ENCODE measurements at regions not wholly inside any gene's neighbourhood (a gene's known extent, or its start where the extent isn't known, plus 50 kb on each side); places are given as distances from the start of the nearest gene placed in this dataset.
"Not testable (repeated sequence)": the region's sequence is repeated elsewhere in the genome, so short reads cannot be mapped to it uniquely, and the experiment has no call there.

- Mint-ChIP-seq H3K36me3 (peaks cover 1% of the 10 kb centered on the region), H3K27ac (no peak overlapping the region), H3K4me3 (peak overlapping the region in 1 of 4 donors; percentile 9), H3K9me3 (peaks cover 0 to 10% (median 7%) of the 10 kb centered on the region in 3 donors), H3K27me3 (no peaks in the 10 kb centered on the region), H3K4me1 (peaks cover 10 to 14% (median 13%) of the 10 kb centered on the region in 3 donors)
Measured at GRCh38 chr1:199489594-199489993, 537.9 kb upstream of the NR5A2 start.

DNA sequence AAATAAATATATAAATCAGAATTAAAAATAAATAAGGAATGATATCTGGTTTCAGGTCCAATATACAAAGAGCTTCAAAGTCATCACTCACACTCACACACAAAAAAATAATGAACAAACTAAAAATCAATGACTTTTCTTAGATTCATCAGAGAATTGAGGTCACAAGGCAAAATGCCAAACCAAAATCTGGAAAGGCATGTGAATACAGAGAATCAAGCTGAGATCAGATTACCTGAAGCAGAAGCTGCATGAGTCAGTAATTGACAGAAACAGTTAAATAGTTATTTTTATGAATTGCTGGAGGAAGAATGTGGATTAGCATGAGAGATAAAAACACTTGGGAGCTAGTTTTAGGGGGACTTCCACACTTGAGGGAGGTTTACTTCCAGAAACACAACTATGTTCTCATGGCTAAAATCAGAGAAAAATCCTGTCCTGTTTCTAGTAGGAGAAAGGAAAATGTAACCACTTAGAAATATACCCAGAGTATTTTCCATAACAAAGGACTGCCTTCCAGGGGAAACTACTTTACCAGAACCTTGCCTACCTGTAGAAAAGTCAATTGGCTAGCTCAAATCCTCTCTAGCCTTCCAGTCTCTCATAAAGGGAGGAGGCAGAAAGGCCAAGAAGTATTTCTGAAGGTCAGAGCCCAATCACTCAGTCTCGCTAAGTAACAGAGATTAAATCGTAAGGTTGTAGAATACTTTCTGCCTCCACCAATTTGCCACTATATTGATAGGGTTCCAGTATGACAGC lies 536.6 kb upstream of the NR5A2 start:
- peaks cover 1% of the 10 kb centered on the region for H3K36me3 Mint-ChIP-seq
- H3K27ac Mint-ChIP-seq: no peak overlapping the region
- peaks cover 6 to 13% (median 10%) of the 10 kb centered on the region in 3 donors for H3K9me3 Mint-ChIP-seq
- H3K4me3 Mint-ChIP-seq: no peak overlapping the region
- H3K27me3 Mint-ChIP-seq: no peaks in the 10 kb centered on the region
- H3K4me1 Mint-ChIP-seq: peaks cover 13 to 15% (median 14%) of the 10 kb centered on the region in 3 donors

- H3K36me3 Mint-ChIP-seq: no peaks in the 10 kb centered on the region
- H3K27ac Mint-ChIP-seq: peak overlapping the region in 1 of 3 donors; percentile 94
- peak overlapping the region in 1 of 4 donors; percentile 67 for H3K4me3 Mint-ChIP-seq
- H3K9me3 Mint-ChIP-seq: peaks cover 7 to 13% (median 12%) of the 10 kb centered on the region in 3 donors
- H3K27me3 Mint-ChIP-seq: peaks cover 1% of the 10 kb centered on the region
- H3K4me1 Mint-ChIP-seq: peaks cover 25 to 30% (median 25%) of the 10 kb centered on the region in 3 donors
Measured at GRCh38 chr1:199495432-199495831, 532.1 kb upstream of the NR5A2 start.

- Mint-ChIP-seq H3K4me3 (peak overlapping the region in 3 of 4 donors; percentile 40 to 80 (median 44)), H3K9me3 (peaks cover 6 to 18% (median 13%) of the 10 kb centered on the region in 3 donors), H3K4me1 (peaks cover 21 to 30% (median 25%) of the 10 kb centered on the region in 3 donors), H3K27ac (peak overlapping the region; percentile 2 to 75 (median 69))
- H3K27me3 Mint-ChIP-seq, H3K36me3 Mint-ChIP-seq: not testable (repeated sequence)
Measured at GRCh38 chr1:199498802-199499201, 528.7 kb upstream of the NR5A2 start.

GRCh38 chr1:199508072-199508471 lies 519.4 kb upstream of the NR5A2 start:
- Mint-ChIP-seq H3K9me3 (peaks cover 0 to 2% (median 2%) of the 10 kb centered on the region in 3 donors), H3K27ac (no peak overlapping the region), H3K4me3 (no peak overlapping the region), H3K4me1 (peaks cover 0 to 15% (median 3%) of the 10 kb centered on the region in 3 donors), H3K36me3 (no peaks in the 10 kb centered on the region), H3K27me3 (peaks cover 6% of the 10 kb centered on the region)

GRCh38 chr1:199508653-199509052 lies 518.9 kb upstream of the NR5A2 start:
- Mint-ChIP-seq H3K27me3 (peaks cover 4% of the 10 kb centered on the region), H3K27ac (no peak overlapping the region), H3K4me1 (peaks cover 0 to 15% (median 3%) of the 10 kb centered on the region in 3 donors), H3K4me3 (no peak overlapping the region), H3K9me3 (no peaks in the 10 kb centered on the region), H3K36me3 (no peaks in the 10 kb centered on the region)

GRCh38 chr1:199509456-199509855 lies 518.1 kb upstream of the NR5A2 start:
- H3K9me3 Mint-ChIP-seq: no peaks in the 10 kb centered on the region
- peaks cover 0 to 15% (median 3%) of the 10 kb centered on the region in 3 donors for H3K4me1 Mint-ChIP-seq
- H3K36me3 Mint-ChIP-seq: no peaks in the 10 kb centered on the region
- peaks cover 4% of the 10 kb centered on the region for H3K27me3 Mint-ChIP-seq
- no peak overlapping the region for H3K27ac Mint-ChIP-seq
- no peak overlapping the region for H3K4me3 Mint-ChIP-seq

DNA sequence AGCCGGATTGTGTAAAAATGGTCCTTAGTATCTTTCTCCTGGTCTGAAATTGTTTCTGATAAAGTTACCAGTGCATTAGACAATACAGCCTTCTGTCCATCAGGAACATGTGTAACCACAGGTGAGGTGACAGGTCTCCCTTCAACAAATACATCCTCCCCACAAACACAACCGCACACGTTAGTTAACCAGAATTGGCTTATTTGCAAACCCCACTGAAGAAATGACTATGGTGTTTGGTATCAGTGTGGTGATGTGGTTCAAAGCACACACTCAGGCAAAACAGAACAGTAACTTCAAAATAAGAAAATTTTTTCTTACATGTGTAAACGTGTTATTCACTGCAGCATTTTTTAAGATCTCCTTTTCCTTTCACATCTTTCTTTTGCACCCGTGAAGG lies 517.2 kb upstream of the NR5A2 start:
- Mint-ChIP-seq H3K27me3 (peaks cover 4% of the 10 kb centered on the region), H3K4me1 (peaks cover 0 to 15% (median 3%) of the 10 kb centered on the region in 3 donors), H3K36me3 (no peaks in the 10 kb centered on the region), H3K4me3 (peak overlapping the region in 1 of 4 donors; percentile 52), H3K27ac (peak overlapping the region in 1 of 3 donors; percentile 3), H3K9me3 (no peaks in the 10 kb centered on the region)

DNA sequence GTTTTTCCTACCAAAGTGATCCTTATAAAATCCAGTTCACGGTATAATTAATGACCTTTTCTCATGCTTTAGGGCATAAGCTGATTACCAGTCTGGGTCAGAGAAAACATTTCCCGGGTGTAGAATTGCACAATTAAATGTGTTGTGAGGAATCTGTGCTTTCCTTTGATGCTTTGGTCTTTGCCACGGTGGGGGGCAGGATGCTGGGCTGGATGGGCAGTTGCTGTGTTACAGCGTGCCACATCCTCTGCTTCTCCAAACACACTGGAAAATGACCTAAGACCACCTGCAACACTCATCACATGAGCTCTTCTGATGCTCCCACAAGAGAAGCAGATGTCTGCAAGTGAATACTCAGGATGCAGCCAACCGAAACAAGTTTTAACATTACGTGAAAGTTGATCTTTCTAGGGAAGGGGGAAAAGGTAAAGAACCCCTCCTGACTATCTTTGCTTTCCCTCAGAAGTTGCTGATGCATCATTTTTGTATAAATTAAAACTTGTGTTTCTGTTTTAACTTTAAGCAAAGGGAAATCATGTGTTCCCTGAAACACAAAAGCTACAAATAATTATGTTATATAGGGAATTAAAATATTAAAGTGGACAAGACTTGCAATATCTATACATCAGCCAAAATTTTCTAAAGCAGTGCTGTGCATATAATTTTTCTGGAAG lies 515.3 kb upstream of the NR5A2 start:
- Mint-ChIP-seq H3K9me3 (no peaks in the 10 kb centered on the region), H3K27me3 (peaks cover 4% of the 10 kb centered on the region), H3K36me3 (no peaks in the 10 kb centered on the region), H3K27ac (no peak overlapping the region), H3K4me1 (peaks cover 0 to 13% (median 3%) of the 10 kb centered on the region in 3 donors), H3K4me3 (no peak overlapping the region)

DNA sequence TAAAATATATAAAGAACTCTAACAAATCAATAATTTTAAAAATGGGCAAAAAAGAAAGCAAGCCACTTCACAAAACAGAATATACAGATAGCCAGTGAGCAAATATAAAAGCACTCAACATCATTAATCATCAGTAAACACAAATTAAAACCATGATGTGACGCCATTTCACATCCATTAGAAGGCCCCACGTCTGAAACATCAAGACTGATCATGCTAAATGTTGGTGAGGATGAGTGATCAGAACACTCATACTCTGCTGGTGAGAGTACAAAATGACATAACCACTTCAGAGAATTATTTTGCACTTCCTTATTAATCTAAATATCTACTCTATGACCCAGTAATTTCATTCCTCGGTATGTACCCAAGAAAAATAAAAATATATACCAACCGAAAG lies 512.2 kb upstream of the NR5A2 start:
- Mint-ChIP-seq H3K4me3 (no peak overlapping the region), H3K9me3 (no peaks in the 10 kb centered on the region), H3K27ac (no peak overlapping the region), H3K36me3 (no peaks in the 10 kb centered on the region), H3K27me3 (peaks cover 4% of the 10 kb centered on the region), H3K4me1 (peaks cover 0 to 8% (median 1%) of the 10 kb centered on the region in 3 donors)

DNA sequence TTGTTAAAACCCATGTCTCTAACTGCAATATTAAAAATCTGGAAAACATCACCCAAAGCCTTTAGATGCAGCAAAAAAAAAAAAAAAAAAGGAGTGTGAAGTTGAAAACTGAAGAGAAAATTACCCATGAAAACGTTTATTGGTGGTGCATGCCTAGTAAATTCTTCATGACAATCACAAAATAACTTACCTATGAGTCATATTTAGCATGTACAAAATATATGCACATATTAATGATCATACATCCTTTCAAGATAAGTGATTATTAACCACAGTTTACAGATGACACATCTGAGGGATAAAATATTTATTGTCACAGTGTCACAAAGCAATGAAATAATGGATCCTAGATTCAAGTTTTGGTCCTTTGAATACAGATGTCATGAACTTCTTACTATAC lies 505.2 kb upstream of the NR5A2 start:
- Mint-ChIP-seq H3K27me3 (no peaks in the 10 kb centered on the region), H3K9me3 (no peaks in the 10 kb centered on the region), H3K36me3 (no peaks in the 10 kb centered on the region), H3K4me1 (no peaks in the 10 kb centered on the region), H3K27ac (no peak overlapping the region), H3K4me3 (no peak overlapping the region)

DNA sequence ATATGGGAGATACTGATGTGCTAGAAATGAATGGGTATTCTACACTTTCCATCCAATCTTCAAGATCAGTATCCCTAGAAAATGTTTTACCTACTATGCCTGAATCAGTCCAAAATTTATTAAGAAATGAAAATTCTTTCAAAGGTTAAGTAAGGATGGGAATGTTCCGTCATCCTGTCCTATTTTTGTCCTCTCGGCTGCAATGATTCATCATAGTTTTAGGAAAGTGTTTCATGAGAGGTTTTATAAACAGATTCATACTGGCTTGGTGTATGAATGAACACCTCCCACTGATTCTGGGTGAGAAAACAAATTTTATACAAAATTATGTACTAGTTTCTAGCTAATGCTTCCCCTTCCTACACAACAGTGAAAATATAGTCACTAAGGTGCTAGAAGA lies 504.6 kb upstream of the NR5A2 start:
- Mint-ChIP-seq H3K9me3 (no peaks in the 10 kb centered on the region), H3K27me3 (no peaks in the 10 kb centered on the region), H3K4me3 (no peak overlapping the region), H3K4me1 (no peaks in the 10 kb centered on the region), H3K27ac (no peak overlapping the region), H3K36me3 (no peaks in the 10 kb centered on the region)

DNA sequence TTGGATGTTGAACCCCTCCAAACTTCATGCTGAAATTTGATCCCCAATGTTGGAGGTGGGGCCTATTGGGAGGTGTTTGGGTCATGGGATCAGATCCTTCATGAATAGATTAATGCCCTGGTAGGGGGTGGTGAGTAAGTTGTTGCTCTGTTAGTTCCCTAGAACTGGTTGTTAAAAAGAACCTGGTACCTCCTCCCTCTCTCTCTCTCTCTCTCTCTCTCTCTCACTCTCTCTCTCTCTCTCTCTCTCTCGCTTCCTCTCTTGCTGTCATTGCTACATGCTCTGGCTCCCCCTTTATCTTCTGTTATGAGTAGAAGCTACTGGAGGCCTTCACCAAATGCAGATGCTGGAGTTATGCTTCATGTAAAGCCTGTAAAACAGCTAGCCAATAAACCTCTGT lies 498.2 kb upstream of the NR5A2 start:
- H3K4me1 Mint-ChIP-seq: peaks cover 0 to 4% (median 1%) of the 10 kb centered on the region in 3 donors
- H3K36me3 Mint-ChIP-seq: no peaks in the 10 kb centered on the region
- peaks cover 4 to 16% (median 7%) of the 10 kb centered on the region in 3 donors for H3K9me3 Mint-ChIP-seq
- no peak overlapping the region for H3K4me3 Mint-ChIP-seq
- no peaks in the 10 kb centered on the region for H3K27me3 Mint-ChIP-seq
- peak overlapping the region in 2 of 3 donors; percentile 0 to 79 for H3K27ac Mint-ChIP-seq

DNA sequence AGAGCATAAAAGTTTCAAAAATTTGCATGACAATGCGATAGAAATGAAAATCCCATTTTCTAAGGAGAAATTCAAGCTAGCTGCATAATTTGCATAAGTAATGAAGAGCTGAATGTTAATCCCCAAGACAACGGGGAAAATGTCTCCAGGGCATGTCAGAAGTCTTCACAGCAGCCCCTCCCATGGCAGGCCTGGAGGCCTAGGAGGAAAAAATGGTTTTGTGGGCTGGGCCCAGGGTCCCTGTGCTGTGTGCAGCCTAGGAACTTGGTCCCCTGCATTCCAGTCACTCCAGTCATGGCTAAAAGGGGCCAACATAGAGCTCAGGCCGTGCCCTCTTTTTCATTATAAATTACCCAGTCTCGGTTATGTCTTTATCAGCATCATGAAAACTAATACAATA lies 494.1 kb upstream of the NR5A2 start:
- H3K4me3 Mint-ChIP-seq, H3K36me3 Mint-ChIP-seq, H3K27me3 Mint-ChIP-seq, H3K4me1 Mint-ChIP-seq, H3K27ac Mint-ChIP-seq: not testable (repeated sequence)
- H3K9me3 Mint-ChIP-seq: peaks cover 6 to 16% (median 10%) of the 10 kb centered on the region in 3 donors

GRCh38 chr1:199545780-199546179 lies 481.7 kb upstream of the NR5A2 start:
- Mint-ChIP-seq H3K4me3 (no peak overlapping the region), H3K27ac (no peak overlapping the region), H3K27me3 (no peaks in the 10 kb centered on the region), H3K9me3 (peaks cover 0 to 8% (median 3%) of the 10 kb centered on the region in 3 donors), H3K36me3 (no peaks in the 10 kb centered on the region), H3K4me1 (no peaks in the 10 kb centered on the region)

Data from IgD-negative memory B cell (primary cell).